ENCODE measurements at regions not wholly inside any gene's neighbourhood (a gene's known extent, or its start where the extent isn't known, plus 50 kb on each side); places are given as distances from the start of the nearest gene placed in this dataset.

GRCh38 chr2:220779931-220780330 lies 792.2 kb downstream of the EPHA4 start:
- H3K4me3 ChIP-seq (ENCODE audit: low read depth, low read length), result no peak overlapping the region
- no peak for DNase-seq (ENCODE audit: low read depth)
- TF ChIP-seq CTCF (IDR thresholded peaks at IDR 0.05; ENCODE audit: low read depth, low read length, missing control alignments), result no peak

- no peak overlapping the region for H3K4me3 ChIP-seq (ENCODE audit: low read depth, low read length)
- DNase-seq (ENCODE audit: low read depth), result no peak
- no peak for TF ChIP-seq CTCF (IDR thresholded peaks at IDR 0.05; ENCODE audit: low read depth, low read length, missing control alignments)
These were observed 790.4 kb downstream of the EPHA4 start for GRCh38 chr2:220781622-220782241.

GRCh38 chr2:220782609-220783113 lies 789.4 kb downstream of the EPHA4 start:
- TF ChIP-seq CTCF (IDR thresholded peaks at IDR 0.05; ENCODE audit: low read depth, low read length, missing control alignments), result no peak
- DNase-seq (ENCODE audit: low read depth), result no peak

GRCh38 chr2:220783671-220784070 lies 788.4 kb downstream of the EPHA4 start:
- no peak for TF ChIP-seq CTCF (IDR thresholded peaks at IDR 0.05; ENCODE audit: low read depth, low read length, missing control alignments)
- no peak for DNase-seq (ENCODE audit: low read depth)
- H3K4me3 ChIP-seq (ENCODE audit: low read depth, low read length), result no peak overlapping the region

More at GRCh38 chr2:220782609-220783113, 789.4 kb downstream of the EPHA4 start:
- H3K4me3 ChIP-seq (ENCODE audit: low read depth, low read length), result no peak overlapping the region

GRCh38 chr2:220785178-220785577 lies 786.9 kb downstream of the EPHA4 start:
- DNase-seq (ENCODE audit: low read depth), result no peak
- no peak for TF ChIP-seq CTCF (IDR thresholded peaks at IDR 0.05; ENCODE audit: low read depth, low read length, missing control alignments)
- H3K4me3 ChIP-seq (ENCODE audit: low read depth, low read length), result no peak overlapping the region

GRCh38 chr2:220786216-220786615 lies 785.9 kb downstream of the EPHA4 start:
- H3K4me3 ChIP-seq (ENCODE audit: low read depth, low read length), result no peak overlapping the region
- DNase-seq (ENCODE audit: low read depth), result no peak
- TF ChIP-seq CTCF (IDR thresholded peaks at IDR 0.05; ENCODE audit: low read depth, low read length, missing control alignments), result no peak

- no peak for DNase-seq (ENCODE audit: low read depth)
- H3K4me3 ChIP-seq (ENCODE audit: low read depth, low read length), result no peak overlapping the region
- no peak for TF ChIP-seq CTCF (IDR thresholded peaks at IDR 0.05; ENCODE audit: low read depth, low read length, missing control alignments)
These were observed 784.9 kb downstream of the EPHA4 start for GRCh38 chr2:220787251-220787650.
